ENCODE measurements at regions not wholly inside any gene's neighbourhood (a gene's known extent, or its start where the extent isn't known, plus 50 kb on each side); places are given as distances from the start of the nearest gene placed in this dataset.

- TF ChIP-seq CTCF (IDR thresholded peaks at IDR 0.05) (no peak), POLR2A (IDR thresholded peaks at IDR 0.05) (no peak)
Measured at GRCh38 chr12:74619084-74619483, 81.4 kb downstream of the ATXN7L3B start.

All from testis (tissue), 2 donors.